Motor neuron (in vitro differentiated cells): ENCODE measurements at regions not wholly inside any gene's neighbourhood (a gene's known extent, or its start where the extent isn't known, plus 50 kb on each side); places are given as distances from the start of the nearest gene placed in this dataset.

Experiments used
- ATAC-seq, 8 experiments: fragments of 200-7000 bp; cut with Tn5 transposase; replicated peaks in 6 of 8; 2 replicates each; pipeline ENCODE4 v1.8.0; 2021; ENCODE audit warnings: mild to moderate bottlenecking in 8 of 8, moderate library complexity in 8 of 8
- H3K27ac ChIP-seq, 2 donors: fragments of 250-450 bp; sonication (Bioruptor Pico); 2 replicates each; pipeline ENCODE4 v1.9.0; 2021; ENCODE audit warnings: antibody characterized with exemption in 2 of 2, mild to moderate bottlenecking in 2 of 2, moderate library complexity in 1 of 2
- H3K4me1 ChIP-seq, 2 donors: fragments of 250-450 bp; sonication (Bioruptor Pico); replicated peaks in 1 of 2; 2 replicates each; pipeline ENCODE4 v1.6.1; 2021; ENCODE audit warnings: antibody characterized with exemption in 2 of 2, mild to moderate bottlenecking in 2 of 2, moderate library complexity in 1 of 2
- H3K4me3 ChIP-seq, 5 donors: fragments of 250-450 bp; sonication (Bioruptor Pico); 2 replicates each; pipeline ENCODE4 v1.9.0; 2021; ENCODE audit warnings: antibody characterized with exemption in 5 of 5, mild to moderate bottlenecking in 5 of 5, moderate library complexity in 4 of 5
- WGBS, 10 experiments: fragments of 450-650 bp; shearing (Covaris generic); methylation state at CpG; one replicate each; pipeline ENCODE4 v1.0.0; 2022; 5-methylcytosine and 5-hydroxymethylcytosine counted together
- in situ Hi-C, 9 experiments: fragments of 400-800 bp; cut with MboI; loops; one replicate each; pipeline ENCODE4 v1.15.0; 2021; ENCODE audit warnings: low sequenced_read_pairs in 9 of 9, low pct_unique_long_range_greater_than_20kb in 2 of 9; ENCODE audit not compliant: unreplicated experiment in 9 of 9

GRCh38 chr12:98162906-98163678 lies 352.3 kb upstream of the TMPO start:
- no peak overlapping the region for H3K4me3 ChIP-seq
- ATAC-seq: no peak
- in situ Hi-C loops: loop anchor here in 1 of 9 experiments (25.0 kb wide), 1 partner anchor 199 kb away; no protein-coding TSS in a partner anchor
- 13 to 65% (median 47%) methylated on average over 1 to 5 of the region's 5 CpGs for WGBS, 10 experiments
- H3K4me1 ChIP-seq: no peaks in the 10 kb centered on the region
- no peak overlapping the region for H3K27ac ChIP-seq

- WGBS, 10 experiments: 0 to 100% (median 88%) methylated on average over 1 to 2 of the region's 2 CpGs; no CpG with 5 or more reads in 1 of the 10 experiments
- ATAC-seq: no peak
- Histone ChIP-seq H3K27ac (no peak overlapping the region), H3K4me1 (no peaks in the 10 kb centered on the region), H3K4me3 (no peak overlapping the region)
- in situ Hi-C loops: loop anchor here in 1 of 9 experiments (25.0 kb wide), 1 partner anchor 190 kb away; no protein-coding TSS in a partner anchor
Observed at GRCh38 chr12:98172304-98172703, 343.1 kb upstream of the TMPO start.

GRCh38 chr12:98172801-98173200 lies 342.6 kb upstream of the TMPO start:
- Histone ChIP-seq H3K27ac (no peak overlapping the region), H3K4me3 (no peak overlapping the region), H3K4me1 (peaks cover 0 to 3% of the 10 kb centered on the region in 2 donors)
- 0 to 100% (median 50%) methylated on average over 1 to 3 of the region's 3 CpGs; no CpG with 5 or more reads in 1 of the 10 experiments for WGBS, 10 experiments
- in situ Hi-C loops: loop anchor here in 1 of 9 experiments (25.0 kb wide), 1 partner anchor 190 kb away; no protein-coding TSS in a partner anchor
- peak in 3 of 8 experiments; percentile 2 to 51 (median 16) for ATAC-seq

GRCh38 chr12:98173773-98174427 lies 341.5 kb upstream of the TMPO start:
- Histone ChIP-seq H3K4me1 (peaks cover 2 to 10% of the 10 kb centered on the region in 2 donors), H3K27ac (no peak overlapping the region), H3K4me3 (no peak overlapping the region)
- 0 to 100% (median 70%) methylated on average over 1 of the region's 1 CpG; no CpG with 5 or more reads in 2 of the 10 experiments for WGBS, 10 experiments
- peak in 3 of 8 experiments; percentile 51 to 85 (median 63) for ATAC-seq
- in situ Hi-C loops: loop anchor here in 1 of 9 experiments (25.0 kb wide), 1 partner anchor 188 kb away; no protein-coding TSS in a partner anchor

GRCh38 chr12:98174428-98174809 lies 341.0 kb upstream of the TMPO start:
- no peak overlapping the region for H3K27ac ChIP-seq
- in situ Hi-C loops: loop anchor here in 1 of 9 experiments (25.0 kb wide), 1 partner anchor 188 kb away; no protein-coding TSS in a partner anchor
- no peak overlapping the region for H3K4me3 ChIP-seq
- H3K4me1 ChIP-seq: peaks cover 2 to 10% of the 10 kb centered on the region in 2 donors
- WGBS, 10 experiments: 15 to 90% (median 78%) methylated on average over 1 to 5 of the region's 5 CpGs
- ATAC-seq: peak in 3 of 8 experiments; percentile 22 to 55 (median 24)

GRCh38 chr12:98178126-98178525 lies 337.3 kb upstream of the TMPO start:
- Histone ChIP-seq H3K4me1 (peaks cover 2 to 10% of the 10 kb centered on the region in 2 donors), H3K27ac (no peak overlapping the region), H3K4me3 (no peak overlapping the region)
- peak in 5 of 8 experiments; percentile 18 to 87 (median 65) for ATAC-seq
- in situ Hi-C loops: no loop called here

- H3K4me3 ChIP-seq: no peak overlapping the region
- peaks cover 2 to 10% of the 10 kb centered on the region in 2 donors for H3K4me1 ChIP-seq
- H3K27ac ChIP-seq: no peak overlapping the region
- ATAC-seq: no peak
- in situ Hi-C loops: no loop called here
Observed at GRCh38 chr12:98179151-98179550, 336.2 kb upstream of the TMPO start.

GRCh38 chr12:98180603-98181002 lies 334.8 kb upstream of the TMPO start:
- no peak for ATAC-seq
- Histone ChIP-seq H3K4me3 (no peak overlapping the region), H3K4me1 (peaks cover 2 to 10% of the 10 kb centered on the region in 2 donors), H3K27ac (no peak overlapping the region)
- 28 to 93% (median 77%) methylated on average over 1 to 13 of the region's 13 CpGs; no CpG with 5 or more reads in 1 of the 10 experiments for WGBS, 10 experiments
- in situ Hi-C loops: no loop called here

GRCh38 chr12:98182821-98183220 lies 332.6 kb upstream of the TMPO start:
- no peak for ATAC-seq
- WGBS, 10 experiments: 57 to 92% (median 58%) methylated on average over 1 to 2 of the region's 2 CpGs; no CpG with 5 or more reads in 7 of the 10 experiments
- no peak overlapping the region for H3K27ac ChIP-seq

GRCh38 chr12:98185606-98186005 lies 329.8 kb upstream of the TMPO start:
- in situ Hi-C loops: no loop called here
- no peak for ATAC-seq
- H3K4me3 ChIP-seq: no peak overlapping the region
- H3K4me1 ChIP-seq: peaks cover 6 to 12% of the 10 kb centered on the region in 2 donors
- no peak overlapping the region for H3K27ac ChIP-seq
- WGBS, 10 experiments: 16 to 100% (median 75%) methylated on average over 1 to 3 of the region's 3 CpGs; no CpG with 5 or more reads in 2 of the 10 experiments

More at GRCh38 chr12:98182821-98183220, 332.6 kb upstream of the TMPO start:
- in situ Hi-C loops: no loop called here
- H3K4me3 ChIP-seq: no peak overlapping the region
- H3K4me1 ChIP-seq: peaks cover 2 to 7% of the 10 kb centered on the region in 2 donors

- WGBS, 10 experiments: 0 to 88% (median 51%) methylated on average over 1 to 5 of the region's 5 CpGs; no CpG with 5 or more reads in 1 of the 10 experiments
- Histone ChIP-seq H3K27ac (no peak overlapping the region), H3K4me1 (peaks cover 6 to 12% of the 10 kb centered on the region in 2 donors), H3K4me3 (no peak overlapping the region)
- peak; percentile 49 to 93 (median 80) for ATAC-seq
- in situ Hi-C loops: no loop called here
Observed at GRCh38 chr12:98188650-98189077, 326.7 kb upstream of the TMPO start.

- 0 to 100% (median 49%) methylated on average over 1 to 3 of the region's 3 CpGs; no CpG with 5 or more reads in 2 of the 10 experiments for WGBS, 10 experiments
- in situ Hi-C loops: no loop called here
- Histone ChIP-seq H3K4me3 (no peak overlapping the region), H3K4me1 (no peaks in the 10 kb centered on the region), H3K27ac (no peak overlapping the region)
- no peak for ATAC-seq
Observed at GRCh38 chr12:98194591-98194990, 320.8 kb upstream of the TMPO start.
